Left cardiac atrium (tissue), 4 donors: ENCODE measurements at regions not wholly inside any gene's neighbourhood (a gene's known extent, or its start where the extent isn't known, plus 50 kb on each side); places are given as distances from the start of the nearest gene placed in this dataset.

ENCODE experiments used
- ATAC-seq, 2 donors: fragments of 200-7000 bp; cut with Tn5 transposase; one replicate each; pipeline ENCODE4 v1.9.1; 2020; ENCODE audit warnings: mild to moderate bottlenecking in 2 of 2, moderate library complexity in 2 of 2
- DNase-seq: peaks from one replicate; pipeline ENCODE4 v3.0.0-alpha.2; 2020
- intact Hi-C, 2 donors: fragments of 100-400 bp; cut with DNase I; formaldehyde crosslinking; loops; one replicate each; pipeline versions ENCODE4 v1.14.1 to v1.15.1; 2022 to 2023
- donor health status: DM: no; HTN: yes; CAD: no.
- donor health status: DM: no; HTN: yes; CAD: no; lungs with severe emphysema.
- donor health status: DM: yes; HTN: yes; CAD: no.
- donor health status: Dilated cardiomyopathy.

- no peak for ATAC-seq
- DNase-seq = no peak
- intact Hi-C loops = loop anchor here in 1 of 2 donors (5.0 kb wide), 1 partner anchor 262 kb away; the partner anchor contains the start of gene COL6A3
Measured at GRCh38 chr2:237150186-237150585, 64.5 kb downstream of the COPS8 start.

GRCh38 chr2:237150831-237151375, 65.2 kb downstream of the COPS8 start:
- intact Hi-C loops = loop anchor here in 1 of 2 donors (5.0 kb wide), 1 partner anchor 261 kb away; the partner anchor contains the start of gene COL6A3
- no peak for ATAC-seq
- no peak for DNase-seq

GRCh38 chr2:237152361-237152760, 66.7 kb downstream of the COPS8 start:
- DNase-seq (no peak), ATAC-seq (no peak)
- intact Hi-C loops = loop anchor here in 1 of 2 donors (5.0 kb wide), 1 partner anchor 260 kb away; the partner anchor contains the start of gene COL6A3

- ATAC-seq (no peak), DNase-seq (no peak)
- intact Hi-C loops = loop anchor here in 1 of 2 donors (5.0 kb wide), 1 partner anchor 259 kb away; the partner anchor contains the start of gene COL6A3
Measured at GRCh38 chr2:237153181-237153580, 67.5 kb downstream of the COPS8 start.

GRCh38 chr2:237154082-237154638, 68.5 kb downstream of the COPS8 start:
- intact Hi-C loops = loop anchor here in 1 of 2 donors (1.0 to 5.0 kb wide), 2 partner anchors 258 to 418 kb away; partner anchors contain the start of gene COL6A3
- DNase-seq (no peak), ATAC-seq (peak in 1 of 2 donors; percentile 19)

- intact Hi-C loops = loop anchor here in 1 of 2 donors (1.0 to 5.0 kb wide), 2 partner anchors 257 to 417 kb away; partner anchors contain the start of gene COL6A3
- no peak for DNase-seq
- ATAC-seq = no peak
Measured at GRCh38 chr2:237154884-237155851, 69.5 kb downstream of the COPS8 start.

- ATAC-seq (peak; percentile 53 to 79), DNase-seq (peak; percentile 73)
- intact Hi-C loops = no loop called here
Measured at GRCh38 chr2:237156031-237156856, 70.6 kb downstream of the COPS8 start.

- DNase-seq = no peak
- no peak for ATAC-seq
- intact Hi-C loops = no loop called here
Measured at GRCh38 chr2:237156857-237157779, 71.4 kb downstream of the COPS8 start.

GRCh38 chr2:237157780-237158102, 72.1 kb downstream of the COPS8 start:
- intact Hi-C loops = no loop called here
- no peak for ATAC-seq

GRCh38 chr2:237158194-237158593, 72.5 kb downstream of the COPS8 start:
- DNase-seq (no peak), ATAC-seq (no peak)
- intact Hi-C loops = no loop called here

More at GRCh38 chr2:237157780-237158102, 72.1 kb downstream of the COPS8 start:
- no peak for DNase-seq

- DNase-seq = no peak
- no peak for ATAC-seq
- intact Hi-C loops = no loop called here
Measured at GRCh38 chr2:237159006-237159911, 73.6 kb downstream of the COPS8 start.

- ATAC-seq (no peak), DNase-seq (no peak)
- intact Hi-C loops = no loop called here
Measured at GRCh38 chr2:237160271-237160919, 74.7 kb downstream of the COPS8 start.

GRCh38 chr2:237161189-237161588, 75.5 kb downstream of the COPS8 start:
- peak; percentile 64 to 80 for ATAC-seq
- intact Hi-C loops = no loop called here
- DNase-seq = peak; percentile 58

- intact Hi-C loops = no loop called here
- ATAC-seq = no peak
- no peak for DNase-seq
Measured at GRCh38 chr2:237162959-237163358, 77.3 kb downstream of the COPS8 start.

GRCh38 chr2:237164474-237165042, 78.9 kb downstream of the COPS8 start:
- intact Hi-C loops = loop anchor here (5.0 kb wide), 3 partner anchors 158 to 248 kb away; partner anchors contain the start of gene COL6A3 (in 1 of the 2)
- ATAC-seq = no peak
- DNase-seq = no peak
